SK-MEL-5 (cell line): ENCODE measurements at regions not wholly inside any gene's neighbourhood (a gene's known extent, or its start where the extent isn't known, plus 50 kb on each side); places are given as distances from the start of the nearest gene placed in this dataset.
A peak's percentile ranks its signal among the peaks of the same experiment; 100 is the strongest.
"Not testable (repeated sequence)": the region's sequence is repeated elsewhere in the genome, so short reads cannot be mapped to it uniquely, and the experiment has no call there.

Experiments
- DNase-seq: peaks from one replicate; pipeline ENCODE4 v3.0.0-alpha.2; 2016; ENCODE audit warnings: low read depth, low spot score
- in situ Hi-C: cut with HindIII; loops from 2 replicates; pipeline ENCODE4 v1.10.0; 2016; ENCODE audit warnings: low sequenced_read_pairs, high pct_unique_total_duplicates, low pct_unique_long_range_greater_than_20kb

- in situ Hi-C loops: no loop called here
- DNase-seq: no peak
Observed at GRCh38 chr5:147062427-147062826, 172.4 kb upstream of the STK32A start.

- in situ Hi-C loops: no loop called here
- DNase-seq: no peak
Observed at GRCh38 chr5:147063943-147064342, 170.9 kb upstream of the STK32A start.

GRCh38 chr5:147065071-147065470 is 169.8 kb upstream of the STK32A start:
- no peak for DNase-seq
- in situ Hi-C loops: no loop called here

DNA sequence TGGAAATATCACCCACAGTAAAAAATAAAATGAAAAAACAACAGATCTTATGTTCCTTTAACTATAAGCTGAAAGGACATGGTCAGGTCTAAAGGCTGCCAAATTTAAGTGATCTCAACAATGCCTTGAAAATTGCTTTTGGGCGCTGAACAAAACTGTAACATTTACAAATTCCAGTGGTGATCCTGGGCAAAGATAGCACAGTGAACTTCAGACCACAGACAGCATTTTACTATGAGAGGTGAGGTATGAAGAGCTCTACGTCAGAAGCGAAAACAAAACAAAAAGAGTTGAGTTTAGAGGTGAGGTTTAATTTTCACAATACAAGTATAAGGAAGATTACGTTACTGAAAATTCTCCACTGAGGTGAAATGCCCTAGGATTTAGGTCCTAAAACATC is 165.8 kb upstream of the STK32A start:
- in situ Hi-C loops: no loop called here
- no peak for DNase-seq

DNA sequence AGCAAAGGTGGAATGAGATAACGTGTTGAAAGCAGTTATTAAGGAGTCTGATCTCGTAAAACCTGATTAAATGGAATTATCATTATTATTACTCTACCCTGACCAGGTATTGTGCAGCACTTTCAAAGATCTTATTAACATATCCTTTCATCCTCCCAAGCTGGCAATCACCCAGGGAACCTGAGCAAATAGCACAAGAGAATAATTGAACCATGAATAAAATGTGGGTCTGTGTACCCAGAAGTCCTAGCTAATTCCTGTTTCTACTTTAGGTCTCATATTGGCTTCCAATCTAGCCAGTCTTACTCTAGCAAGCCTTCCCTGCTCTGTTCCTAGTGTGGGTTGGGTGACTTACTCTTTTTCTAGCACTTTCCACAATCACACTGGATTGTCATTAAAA is 162.2 kb upstream of the STK32A start:
- DNase-seq: no peak
- in situ Hi-C loops: no loop called here

DNA sequence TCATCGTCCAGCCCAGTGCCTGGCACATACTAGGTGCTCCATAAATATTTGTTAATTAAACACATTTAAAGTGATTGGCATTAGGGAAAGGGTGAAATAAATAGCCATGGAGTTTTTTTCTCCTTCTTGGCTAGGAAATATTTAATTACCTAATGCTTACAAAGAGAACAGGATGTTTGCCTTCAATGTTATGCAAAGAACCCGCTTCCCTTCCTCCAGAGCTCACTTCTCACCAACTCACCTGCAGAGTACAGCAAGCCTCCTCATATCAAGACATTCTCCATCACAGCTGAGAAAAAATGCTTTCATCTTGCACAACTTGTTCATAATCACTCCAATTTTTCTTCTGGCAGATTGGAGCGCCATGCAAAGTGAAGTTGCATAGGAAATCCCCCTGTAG is 161.7 kb upstream of the STK32A start:
- in situ Hi-C loops: no loop called here

GRCh38 chr5:147075187-147075586 is 159.6 kb upstream of the STK32A start:
- in situ Hi-C loops: no loop called here
- DNase-seq: no peak

More for the DNA sequence above, 161.7 kb upstream of the STK32A start:
- DNase-seq: no peak

DNA sequence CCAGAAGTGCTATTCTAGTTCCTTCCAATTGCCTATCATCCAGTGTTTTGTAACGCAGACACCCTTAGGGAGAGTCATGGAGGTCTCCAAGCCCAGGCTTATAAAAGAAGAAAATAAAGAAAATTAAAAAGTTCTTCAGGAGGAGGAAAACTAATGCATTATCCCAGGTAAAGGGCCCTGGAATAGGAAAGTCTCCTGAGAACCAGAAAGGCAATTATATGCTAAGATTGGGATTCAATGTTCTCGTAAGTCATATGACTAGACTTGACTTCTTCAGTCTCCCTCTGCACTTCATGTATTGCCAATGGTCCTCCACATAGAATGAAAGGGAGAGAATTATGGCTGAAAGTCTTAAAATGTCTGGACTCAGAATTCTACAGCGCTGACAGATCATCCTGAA is 154.4 kb upstream of the STK32A start:
- no peak for DNase-seq
- in situ Hi-C loops: no loop called here

GRCh38 chr5:147081311-147081764 is 153.5 kb upstream of the STK32A start:
- in situ Hi-C loops: no loop called here
- DNase-seq: no peak

- in situ Hi-C loops: no loop called here
- DNase-seq: peak; percentile 78
Observed at GRCh38 chr5:147084702-147085101, 150.1 kb upstream of the STK32A start.

DNA sequence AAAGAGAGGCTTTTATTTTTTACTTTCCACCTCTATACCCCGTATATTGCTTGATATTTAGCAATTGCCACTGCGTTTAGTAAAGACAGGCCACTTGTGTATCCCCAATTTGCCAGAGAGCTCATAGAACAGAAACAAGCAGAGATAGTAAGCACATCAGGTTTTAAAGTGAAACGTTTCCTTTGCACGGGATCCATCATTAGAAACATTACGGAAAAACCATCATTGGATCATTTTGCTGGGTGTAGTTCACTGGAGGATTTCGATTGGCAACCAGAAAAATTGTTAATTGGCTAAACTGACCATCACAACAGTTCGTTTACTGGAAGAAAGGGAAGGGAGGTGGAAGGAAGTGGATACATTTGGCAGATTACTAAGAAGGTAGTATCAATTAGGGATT is 149.4 kb upstream of the STK32A start:
- no peak for DNase-seq
- in situ Hi-C loops: no loop called here

GRCh38 chr5:147092044-147092443 is 142.8 kb upstream of the STK32A start:
- in situ Hi-C loops: no loop called here
- peak; percentile 46 for DNase-seq

GRCh38 chr5:147093138-147093537 is 141.7 kb upstream of the STK32A start:
- no peak for DNase-seq
- in situ Hi-C loops: no loop called here

GRCh38 chr5:147095740-147096139 is 139.1 kb upstream of the STK32A start:
- in situ Hi-C loops: no loop called here
- DNase-seq: no peak

GRCh38 chr5:147098233-147098790 is 136.5 kb upstream of the STK32A start:
- DNase-seq: peak; percentile 88
- in situ Hi-C loops: no loop called here

DNA sequence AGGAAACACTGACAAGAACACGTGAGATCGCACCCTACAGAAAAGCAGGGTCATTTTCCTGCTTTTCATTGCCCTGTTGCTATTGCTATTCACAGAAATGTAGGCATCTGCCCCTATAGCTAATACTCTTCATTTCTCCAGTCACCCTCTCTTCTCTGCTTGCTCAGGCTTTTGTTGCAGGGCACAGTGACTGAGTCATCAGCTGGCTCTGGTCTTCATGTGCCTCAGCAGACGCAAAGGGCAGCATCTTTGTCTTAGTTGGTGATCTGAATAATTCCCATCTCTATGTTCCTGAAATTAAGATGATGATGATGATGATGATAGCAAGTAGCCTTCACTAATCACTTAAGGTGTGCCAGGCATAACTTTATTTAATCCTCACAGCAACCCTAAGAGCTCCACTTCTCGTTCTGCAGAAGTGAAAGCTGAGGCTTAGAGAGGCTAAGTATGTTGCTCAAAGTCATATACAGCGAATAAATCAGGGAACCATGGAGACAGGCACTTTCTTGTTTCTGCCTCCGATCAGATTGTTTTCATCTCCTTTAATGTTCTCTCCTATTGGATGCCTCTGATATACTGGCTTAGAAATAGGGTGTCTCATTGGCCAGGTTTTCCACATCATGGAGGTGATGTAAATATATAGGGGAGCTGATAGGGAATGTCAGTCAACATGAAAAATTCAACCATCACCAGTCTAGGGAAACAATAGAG is 133.0 kb upstream of the STK32A start:
- in situ Hi-C loops: no loop called here
- DNase-seq: no peak

DNA sequence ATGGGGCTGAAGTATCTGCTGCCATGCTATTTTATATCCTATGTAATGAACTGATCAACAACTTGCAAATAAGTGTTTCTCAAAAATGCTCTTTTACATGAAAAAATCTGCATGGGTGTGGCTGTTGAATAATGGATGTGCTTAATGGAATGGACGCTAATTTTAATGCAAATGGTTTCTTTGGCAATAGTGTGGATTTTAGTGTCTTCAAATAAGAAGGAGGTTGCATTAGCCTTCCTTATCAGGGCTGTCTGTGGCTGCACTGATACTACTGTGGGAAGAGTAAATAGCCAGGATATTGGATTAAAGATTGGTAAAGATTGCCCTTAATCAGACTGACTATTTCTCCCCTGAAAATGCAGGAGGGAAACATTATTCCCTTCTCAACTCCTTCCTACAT is 121.9 kb upstream of the STK32A start:
- in situ Hi-C loops: no loop called here
- no peak for DNase-seq

DNA sequence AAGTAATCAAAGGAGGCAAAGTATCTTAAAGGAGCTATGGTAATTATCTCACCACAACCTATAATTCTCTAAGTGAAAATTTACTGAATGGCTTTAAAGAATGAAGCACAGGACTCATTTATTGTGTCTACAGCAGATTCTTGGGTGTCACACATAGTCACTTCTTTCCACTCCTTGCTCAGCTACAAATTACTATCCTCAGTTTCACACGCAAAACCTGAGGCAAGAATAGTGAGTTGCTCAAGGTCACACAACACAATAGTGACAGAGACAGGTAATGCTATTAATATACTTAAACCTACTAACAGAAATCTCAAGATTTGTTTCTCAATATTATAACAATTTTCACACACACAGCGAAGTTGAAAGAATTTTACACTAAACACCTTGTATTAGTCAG is 120.9 kb upstream of the STK32A start:
- in situ Hi-C loops: no loop called here
- DNase-seq: no peak

DNA sequence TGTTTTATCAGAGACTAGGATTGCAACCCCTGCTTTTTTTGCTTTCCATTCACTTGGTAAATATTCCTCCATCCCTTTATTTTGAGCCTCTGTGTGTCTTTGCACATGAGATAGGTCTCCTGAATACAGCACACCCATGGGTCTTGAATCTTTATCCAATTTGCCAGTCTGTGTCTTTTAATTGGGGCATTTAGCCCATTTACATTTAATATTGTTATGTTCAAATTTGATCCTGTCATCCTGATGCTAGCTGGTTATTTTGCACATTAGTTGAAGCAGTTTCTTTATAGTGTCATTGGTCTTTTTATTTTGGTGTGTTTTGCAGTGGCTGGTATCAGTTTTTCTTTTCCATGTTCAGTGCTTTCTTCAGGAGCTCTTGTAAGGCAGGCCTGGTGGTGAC is 95.1 kb upstream of the STK32A start:
- DNase-seq, in situ Hi-C loops: not testable (repeated sequence)
